Fibroblast of villous mesenchyme (primary cell): ENCODE measurements at regions not wholly inside any gene's neighbourhood (a gene's known extent, or its start where the extent isn't known, plus 50 kb on each side); places are given as distances from the start of the nearest gene placed in this dataset.

Source experiments
- DNase-seq: peaks from one replicate; pipeline ENCODE4 v3.0.0-alpha.2; 2010; ENCODE audit warnings: low read depth
- H3K4me3 ChIP-seq: 2 replicates; pipeline ENCODE4 v1.5.1; 2011; ENCODE audit warnings: low read depth, mild to moderate bottlenecking, low read length
- CTCF ChIP-seq: IDR thresholded peaks from 2 replicates; pipeline ENCODE4 v1.5.1; 2012; ENCODE audit warnings: low read depth, mild to moderate bottlenecking, low read length; ENCODE audit not compliant: insufficient read depth

- H3K4me3 ChIP-seq = no peak overlapping the region
- DNase-seq = no peak
- TF ChIP-seq CTCF = no peak
Observed at GRCh38 chr17:53335443-53335842, 487.3 kb upstream of the KIF2B start.

GRCh38 chr17:53330756-53331155 is 492.0 kb upstream of the KIF2B start:
- TF ChIP-seq CTCF = no peak
- no peak for DNase-seq
- H3K4me3 ChIP-seq = no peak overlapping the region

GRCh38 chr17:53321651-53322050 is 501.1 kb upstream of the KIF2B start:
- no peak for TF ChIP-seq CTCF
- H3K4me3 ChIP-seq = no peak overlapping the region
- no peak for DNase-seq

- TF ChIP-seq CTCF = no peak
- no peak overlapping the region for H3K4me3 ChIP-seq
- no peak for DNase-seq
Observed at GRCh38 chr17:53319947-53320346, 502.8 kb upstream of the KIF2B start.

- no peak for DNase-seq
- TF ChIP-seq CTCF = no peak
- no peak overlapping the region for H3K4me3 ChIP-seq
Observed at GRCh38 chr17:53316988-53317387, 505.7 kb upstream of the KIF2B start.

- no peak for TF ChIP-seq CTCF
- no peak for DNase-seq
- H3K4me3 ChIP-seq = no peak overlapping the region
Observed at GRCh38 chr17:53316073-53316472, 506.7 kb upstream of the KIF2B start.

GRCh38 chr17:53314521-53314920 is 508.2 kb upstream of the KIF2B start:
- no peak overlapping the region for H3K4me3 ChIP-seq
- DNase-seq = no peak
- TF ChIP-seq CTCF = no peak
